Endothelial cell of umbilical vein (primary cell): ENCODE measurements at regions not wholly inside any gene's neighbourhood (a gene's known extent, or its start where the extent isn't known, plus 50 kb on each side); places are given as distances from the start of the nearest gene placed in this dataset.

Source experiments
- BruUV-seq: library from RNA; stranded (reverse); fragments of 400-500 nt; replicated peaks from 2 replicates; lab custom pipeline; 2021; lab: Mats Ljungman, UMichigan
- CTCF ChIA-PET: fragments of 300-600, 350-600 bp; sonication (Branson Sonifier 250); formaldehyde crosslinking; loops from one replicate; lab custom pipeline; 2021; ENCODE audit warnings: antibody characterized with exemption, inconsistent platforms; lab: Charles Lee
- POLR2A ChIA-PET: fragments of 300-600, 350-600 bp; sonication (Branson Sonifier 250); formaldehyde crosslinking; loops from one replicate; lab custom pipeline; 2021; ENCODE audit warnings: antibody characterized with exemption, inconsistent platforms; lab: Charles Lee
- DNase-seq: peaks from one replicate; pipeline ENCODE4 v3.0.0-alpha.2; 2011; ENCODE audit warnings: low read depth, low spot score
- FAIRE-seq: peaks from 2 replicates; lab custom pipeline; 2011; peaks lifted over from hg19 to GRCh38; lab: Jason Lieb, UNC
- H2AFZ ChIP-seq: 2 replicates; pipeline ENCODE4 v1.6.0; 2012; ENCODE audit warnings: low read depth, low read length, control low read depth, inconsistent platforms
- H3K27ac ChIP-seq: 2 replicates; pipeline ENCODE4 v1.5.1; 2011; ENCODE audit warnings: low read depth, mild to moderate bottlenecking, control low read depth, low read length, moderate library complexity; ENCODE audit not compliant: insufficient read depth
- H3K27me3 ChIP-seq, 2 experiments: 2 replicates each; pipeline versions ENCODE4 v1.6.0 to v1.6.1; 2011; ENCODE audit warnings: low read length in 2 of 2, mixed read lengths in 1 of 2; ENCODE audit not compliant: control insufficient read depth in 2 of 2, insufficient read depth in 2 of 2
- H3K36me3 ChIP-seq, 2 experiments: 2 replicates in 1 of 2; 3 replicates in 1 of 2; pipeline ENCODE4 v1.5.1; 2011; ENCODE audit warnings: low read length in 2 of 2, mild to moderate bottlenecking in 1 of 2, moderate library complexity in 1 of 2; ENCODE audit not compliant: control insufficient read depth in 2 of 2, insufficient read depth in 2 of 2; ENCODE audit errors: extremely low read depth in 1 of 2
- H3K4me1 ChIP-seq: 3 replicates; pipeline ENCODE4 v1.5.1; 2011; ENCODE audit warnings: mild to moderate bottlenecking, low read length; ENCODE audit not compliant: control insufficient read depth, insufficient read depth; ENCODE audit errors: extremely low read depth
- H3K4me2 ChIP-seq: 2 replicates; pipeline ENCODE4 v1.6.1; 2011; ENCODE audit warnings: low read length, control low read depth, mixed read lengths; ENCODE audit not compliant: insufficient read depth
- H3K4me3 ChIP-seq, 3 experiments: fragments of 200-600 bp in 1 of 3; sonication (generic), shearing (Covaris generic) in 1 of 3; replicated peaks in 1 of 3; 2 replicates each; pipeline ENCODE4 v1.5.1; 2011 to 2016; ENCODE audit warnings: control low read depth in 3 of 3, low read length in 3 of 3, mild to moderate bottlenecking in 2 of 3, inconsistent platforms in 1 of 3, low read depth in 1 of 3, moderate library complexity in 1 of 3; ENCODE audit not compliant: insufficient read depth in 1 of 3
- H3K79me2 ChIP-seq: 2 replicates; pipeline ENCODE4 v1.6.0; 2012; ENCODE audit warnings: low read length, inconsistent platforms; ENCODE audit not compliant: control insufficient read depth, insufficient read depth
- H3K9ac ChIP-seq: replicated peaks from 2 replicates; pipeline ENCODE3; 2011; ENCODE audit warnings: low read length, control low read depth; ENCODE audit not compliant: insufficient read depth; ENCODE audit errors: extremely low read depth
- H3K9me1 ChIP-seq: replicated peaks from 3 replicates; pipeline ENCODE4 v1.6.0; 2011; ENCODE audit warnings: mild to moderate bottlenecking, low read length; ENCODE audit not compliant: control insufficient read depth, insufficient read depth; ENCODE audit errors: extremely low read depth
- H3K9me3 ChIP-seq: replicated peaks from 2 replicates; pipeline ENCODE4 v1.5.1; 2012; ENCODE audit warnings: low read length, inconsistent platforms; ENCODE audit not compliant: control insufficient read depth, insufficient read depth
- H4K20me1 ChIP-seq: replicated peaks from 2 replicates; pipeline ENCODE3; 2011; ENCODE audit warnings: mild to moderate bottlenecking, low read length; ENCODE audit not compliant: control insufficient read depth, insufficient read depth; ENCODE audit errors: extremely low read depth
- EZH2 ChIP-seq: IDR thresholded peaks from 2 replicates; pipeline ENCODE4 v1.6.1; 2012; ENCODE audit warnings: borderline replicate concordance, low read depth, mild to moderate bottlenecking, moderate library complexity, low read length, inconsistent platforms; ENCODE audit not compliant: severe bottlenecking
- FOS ChIP-seq: IDR thresholded peaks from 2 replicates; pipeline ENCODE4 v1.6.1; 2011; ENCODE audit warnings: mild to moderate bottlenecking, low read length, moderate library complexity, borderline replicate concordance; ENCODE audit not compliant: insufficient read depth
- GATA2 ChIP-seq: IDR thresholded peaks from 2 replicates; pipeline ENCODE4 v1.7.0; 2011; ENCODE audit warnings: low read depth, mild to moderate bottlenecking, moderate library complexity, mixed read lengths, low read length; ENCODE audit not compliant: insufficient read length, insufficient read depth
- JUN ChIP-seq: IDR thresholded peaks from 2 replicates; pipeline ENCODE4 v1.6.1; 2011; ENCODE audit warnings: borderline replicate concordance, low read depth; ENCODE audit not compliant: insufficient read length, insufficient read depth
- MYC ChIP-seq: IDR thresholded peaks from one replicate; pipeline ENCODE4 v1.6.1; 2011; ENCODE audit warnings: mild to moderate bottlenecking, low read depth, low read length
- POLR2A ChIP-seq: IDR thresholded peaks from 2 replicates; pipeline ENCODE4 v1.6.1; 2012; ENCODE audit warnings: low read depth, mild to moderate bottlenecking, control low read depth, low read length
- POLR2AphosphoS5 ChIP-seq: IDR thresholded peaks from 2 replicates; pipeline ENCODE4 v1.6.1; 2012; ENCODE audit warnings: low read depth, mild to moderate bottlenecking, control low read depth, low read length, moderate library complexity; ENCODE audit not compliant: insufficient read depth
- dilution Hi-C: fragments of 300-500 bp; cut with MboI; formaldehyde crosslinking; loops from one replicate; pipeline ENCODE4 v1.15.0; 2019; ENCODE audit warnings: low sequenced_read_pairs; ENCODE audit not compliant: extremely low pct_ligation_motif_present
- intact Hi-C: fragments of 100-400 bp; cut with micrococcal nuclease; formaldehyde crosslinking; loops from one replicate; pipeline ENCODE4 v1.10.0; 2022
- TF ChIP-seq, protein P1 (sequence below), 2 donors: IDR thresholded peaks; 1 replicate in 1 of 2; 2 replicates in 1 of 2; pipeline ENCODE4 v1.5.1; 2011; ENCODE audit warnings: low read length in 2 of 2, mild to moderate bottlenecking in 2 of 2, moderate library complexity in 2 of 2, control low read depth in 1 of 2, inconsistent platforms in 1 of 2, low read depth in 1 of 2; ENCODE audit not compliant: insufficient read depth in 1 of 2; ENCODE audit errors: extremely low read depth in 1 of 2
- TF ChIP-seq, protein P2 (sequence below): IDR thresholded peaks from 2 replicates; pipeline ENCODE4 v1.6.1; 2011; ENCODE audit not compliant: insufficient read depth, insufficient read length

DNA sequence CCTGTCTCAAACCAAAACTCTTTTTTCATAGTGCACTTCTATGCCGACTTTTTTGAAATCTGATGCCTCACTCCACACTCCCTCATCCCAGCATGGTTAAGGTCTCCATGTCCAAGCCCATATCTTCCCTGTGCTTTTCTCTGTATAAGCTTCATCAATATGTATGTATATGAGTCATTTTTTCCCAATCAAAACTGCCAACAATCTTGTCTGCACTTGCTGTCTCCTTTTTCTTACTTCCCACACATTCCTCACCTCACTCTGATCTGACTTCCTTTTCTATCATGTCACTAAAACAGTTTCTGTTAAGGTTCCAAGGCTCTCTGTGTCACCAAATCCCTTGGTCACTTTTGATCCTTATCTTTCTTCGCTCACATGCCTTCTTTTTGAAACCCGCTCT lies 88.2 kb upstream of the GPR50 start:
- POLR2A ChIA-PET, result no interaction called here
- dilution Hi-C loops, result no loop called here

More for the DNA sequence above, 88.2 kb upstream of the GPR50 start:
- CTCF ChIA-PET, result no interaction called here
- no peak overlapping the region for H3K4me2 ChIP-seq
- H3K36me3 ChIP-seq, result no peaks in the 10 kb centered on the region
- intact Hi-C loops, result no loop called here
- H3K79me2 ChIP-seq, result no peaks in the 10 kb centered on the region
- H3K27me3 ChIP-seq, result no peaks in the 10 kb centered on the region
- BruUV-seq, result no TSS peak
- no peaks in the 10 kb centered on the region for H4K20me1 ChIP-seq
- no peak overlapping the region for H3K9ac ChIP-seq
- FAIRE-seq, result no peak
- TF ChIP-seq POLR2AphosphoS5 (no peak), FOS (no peak), GATA2 (no peak), EZH2 (no peak), MYC (no peak), POLR2A (no peak), JUN (no peak)
- TF ChIP-seq, protein P1, sequence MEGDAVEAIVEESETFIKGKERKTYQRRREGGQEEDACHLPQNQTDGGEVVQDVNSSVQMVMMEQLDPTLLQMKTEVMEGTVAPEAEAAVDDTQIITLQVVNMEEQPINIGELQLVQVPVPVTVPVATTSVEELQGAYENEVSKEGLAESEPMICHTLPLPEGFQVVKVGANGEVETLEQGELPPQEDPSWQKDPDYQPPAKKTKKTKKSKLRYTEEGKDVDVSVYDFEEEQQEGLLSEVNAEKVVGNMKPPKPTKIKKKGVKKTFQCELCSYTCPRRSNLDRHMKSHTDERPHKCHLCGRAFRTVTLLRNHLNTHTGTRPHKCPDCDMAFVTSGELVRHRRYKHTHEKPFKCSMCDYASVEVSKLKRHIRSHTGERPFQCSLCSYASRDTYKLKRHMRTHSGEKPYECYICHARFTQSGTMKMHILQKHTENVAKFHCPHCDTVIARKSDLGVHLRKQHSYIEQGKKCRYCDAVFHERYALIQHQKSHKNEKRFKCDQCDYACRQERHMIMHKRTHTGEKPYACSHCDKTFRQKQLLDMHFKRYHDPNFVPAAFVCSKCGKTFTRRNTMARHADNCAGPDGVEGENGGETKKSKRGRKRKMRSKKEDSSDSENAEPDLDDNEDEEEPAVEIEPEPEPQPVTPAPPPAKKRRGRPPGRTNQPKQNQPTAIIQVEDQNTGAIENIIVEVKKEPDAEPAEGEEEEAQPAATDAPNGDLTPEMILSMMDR (IDR thresholded peaks at IDR 0.05; ENCODE audit: extremely low read depth in 1 of 2, insufficient read depth in 1 of 2, low read depth in 1 of 2, low read length in 2 of 2), result no peak
- TF ChIP-seq, protein P2, sequence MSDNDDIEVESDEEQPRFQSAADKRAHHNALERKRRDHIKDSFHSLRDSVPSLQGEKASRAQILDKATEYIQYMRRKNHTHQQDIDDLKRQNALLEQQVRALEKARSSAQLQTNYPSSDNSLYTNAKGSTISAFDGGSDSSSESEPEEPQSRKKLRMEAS, result no peak
- no peaks in the 10 kb centered on the region for H3K9me1 ChIP-seq
- no peak overlapping the region for H2AFZ ChIP-seq
- no peaks in the 10 kb centered on the region for H3K4me1 ChIP-seq
- no peak overlapping the region for H3K4me3 ChIP-seq
- no peak overlapping the region for H3K27ac ChIP-seq
- no peak for DNase-seq
- H3K9me3 ChIP-seq, result no peaks in the 10 kb centered on the region
